ENCODE measurements at regions not wholly inside any gene's neighbourhood (a gene's known extent, or its start where the extent isn't known, plus 50 kb on each side); places are given as distances from the start of the nearest gene placed in this dataset.

DNA sequence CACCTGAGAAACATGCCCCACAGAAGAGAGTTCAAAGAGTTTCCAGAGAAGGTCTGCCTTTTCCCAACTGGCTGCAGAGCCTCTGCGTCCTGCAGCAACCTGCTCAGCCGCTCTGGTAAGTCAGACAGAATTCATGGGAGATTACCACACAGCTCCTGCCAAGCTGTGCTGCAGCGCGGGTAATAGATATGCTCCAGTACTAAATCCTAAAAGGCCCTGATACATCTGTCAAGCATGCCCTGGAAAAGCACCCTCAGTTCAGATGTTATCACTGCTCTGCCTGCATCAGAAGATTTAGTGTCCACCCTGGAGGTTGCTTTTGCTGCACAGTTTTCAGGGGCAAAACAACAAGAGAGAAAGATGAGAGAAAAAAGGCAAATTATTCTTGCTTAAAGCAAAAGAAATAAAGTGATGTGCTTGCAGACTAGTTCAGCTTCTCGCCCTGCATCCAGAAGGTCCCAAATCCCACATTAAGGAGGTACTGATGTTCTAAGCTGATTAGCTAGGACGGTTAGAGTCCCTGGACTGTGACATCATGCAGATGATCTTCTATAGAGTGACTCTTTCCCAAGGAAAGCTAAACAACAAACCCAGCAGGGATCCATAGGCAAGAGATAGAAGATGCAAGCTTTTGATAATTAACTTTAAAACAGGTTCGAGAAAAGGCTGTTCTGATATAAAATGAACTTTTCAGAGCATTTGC is 488.6 kb downstream of the BCL11A start (continued):
- TF ChIP-seq ZNF274 (IDR thresholded peaks at IDR 0.05; ENCODE audit: borderline replicate concordance, extremely low read depth, low read length) (no peak), SIRT6 (IDR thresholded peaks at IDR 0.05; ENCODE audit: low read length) (no peak), RXRA (IDR thresholded peaks at IDR 0.05; ENCODE audit: insufficient read depth, low read depth, low read length) (no peak), EZH2 (IDR thresholded peaks at IDR 0.05; ENCODE audit: low read depth, low read length, severe bottlenecking) (no peak)
